ENCODE measurements at regions not wholly inside any gene's neighbourhood (a gene's known extent, or its start where the extent isn't known, plus 50 kb on each side); places are given as distances from the start of the nearest gene placed in this dataset.
"Not testable (repeated sequence)": the region's sequence is repeated elsewhere in the genome, so short reads cannot be mapped to it uniquely, and the experiment has no call there.

DNA sequence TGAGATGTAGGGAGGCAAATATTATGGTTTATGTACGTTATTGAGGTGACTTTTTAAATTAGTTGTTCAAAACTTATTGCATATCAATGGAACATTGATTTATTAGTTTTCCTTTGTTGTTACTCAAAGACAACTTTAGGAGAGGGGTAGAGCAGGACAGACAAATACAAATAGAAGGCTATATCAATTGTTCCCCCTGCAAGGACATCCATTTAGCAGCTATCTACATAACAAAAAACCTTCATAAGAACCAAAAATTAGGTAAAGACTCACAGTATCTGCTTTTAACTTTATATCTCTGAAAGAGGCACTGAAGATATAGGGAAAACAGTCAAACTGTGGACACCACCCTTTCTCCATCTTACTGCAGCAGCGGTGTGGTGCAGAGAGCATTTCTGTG, 958.8 kb downstream of the DIPK2A start:
- ATAC-seq (replicated peaks in 1 of 2) = no peak
- no peak overlapping the region for H3K27ac Mint-ChIP-seq
- no peak for DNase-seq
- peaks cover 2% of the 10 kb centered on the region in 2 donors for H3K9me3 Mint-ChIP-seq
- H3K36me3 Mint-ChIP-seq (ENCODE audit: insufficient read depth in 2 of 2) = no peaks in the 10 kb centered on the region
- no peaks in the 10 kb centered on the region for H3K4me1 Mint-ChIP-seq (ENCODE audit: low read depth)
- no peak overlapping the region for H3K4me3 Mint-ChIP-seq
- no peaks in the 10 kb centered on the region for H3K27me3 Mint-ChIP-seq (ENCODE audit: low read depth)

DNA sequence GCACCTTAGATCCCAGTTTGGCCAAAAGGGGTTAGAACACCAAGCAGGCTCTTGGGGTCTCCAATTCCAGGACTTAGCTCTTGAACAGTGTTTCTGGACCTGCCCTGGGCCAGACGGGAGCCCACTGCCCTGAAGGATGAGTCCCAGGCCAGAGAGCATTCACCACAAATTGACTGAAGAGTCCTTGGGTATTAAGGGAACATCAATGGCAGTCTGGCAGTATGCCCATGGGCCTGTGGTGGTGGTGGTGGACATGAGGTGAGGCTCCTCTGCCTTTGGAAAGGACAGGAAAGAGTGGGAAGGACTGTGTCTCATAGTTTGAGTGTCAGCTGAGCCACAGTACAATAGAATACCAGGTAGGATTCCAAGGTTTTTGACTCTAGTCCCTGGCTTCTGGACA, 960.0 kb downstream of the DIPK2A start:
- DNase-seq (no peak), ATAC-seq (replicated peaks in 1 of 2) (no peak)
- Mint-ChIP-seq H3K4me1 (ENCODE audit: low read depth) (no peaks in the 10 kb centered on the region), H3K27me3 (ENCODE audit: low read depth) (no peaks in the 10 kb centered on the region), H3K27ac (no peak overlapping the region), H3K36me3 (ENCODE audit: insufficient read depth in 2 of 2) (no peaks in the 10 kb centered on the region), H3K4me3 (no peak overlapping the region), H3K9me3 (peaks cover 4% of the 10 kb centered on the region in 2 donors)

DNA sequence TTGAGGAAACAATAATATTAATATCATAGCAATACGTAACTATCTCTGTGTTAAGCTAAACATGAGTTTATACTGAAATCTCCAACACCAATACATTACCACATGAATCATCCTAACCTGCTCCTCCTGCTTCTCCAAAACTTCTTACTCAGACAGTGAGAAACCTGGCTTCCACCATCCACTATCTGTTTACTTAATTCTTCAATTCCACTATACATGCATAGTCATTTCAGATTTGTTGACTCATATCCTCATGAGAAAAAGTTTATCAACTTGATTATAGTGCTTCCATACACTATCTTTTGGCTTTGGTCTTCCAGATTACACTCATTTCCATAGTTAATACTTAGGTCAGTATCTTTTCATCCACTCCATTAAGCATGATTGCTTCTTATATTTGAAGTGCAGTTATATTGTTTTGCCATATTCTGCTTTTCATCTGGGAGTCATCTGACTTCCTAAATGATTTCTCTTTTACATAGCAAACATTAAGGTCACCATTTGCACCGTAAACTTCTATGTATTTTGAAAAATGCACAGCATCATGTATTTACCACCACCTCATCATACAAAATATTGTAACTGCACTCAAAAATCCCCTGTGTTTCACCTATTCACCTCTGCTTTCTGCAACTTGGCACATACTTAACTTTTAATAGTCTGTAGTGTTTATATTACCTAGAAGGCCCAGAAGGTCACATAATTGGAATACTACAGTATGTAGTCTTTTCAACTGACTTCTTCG, 970.6 kb downstream of the DIPK2A start:
- H3K9me3 Mint-ChIP-seq = peaks cover 3 to 17% of the 10 kb centered on the region in 2 donors
- H3K4me1 Mint-ChIP-seq (ENCODE audit: low read depth) = no peaks in the 10 kb centered on the region
- ATAC-seq (replicated peaks in 1 of 2) (no peak), DNase-seq (no peak)
- H3K27ac Mint-ChIP-seq = no peak overlapping the region
- H3K4me3 Mint-ChIP-seq = no peak overlapping the region
- H3K27me3 Mint-ChIP-seq (ENCODE audit: low read depth) = no peaks in the 10 kb centered on the region
- H3K36me3 Mint-ChIP-seq (ENCODE audit: insufficient read depth in 2 of 2) = peaks cover 0 to 2% of the 10 kb centered on the region in 2 donors

DNA sequence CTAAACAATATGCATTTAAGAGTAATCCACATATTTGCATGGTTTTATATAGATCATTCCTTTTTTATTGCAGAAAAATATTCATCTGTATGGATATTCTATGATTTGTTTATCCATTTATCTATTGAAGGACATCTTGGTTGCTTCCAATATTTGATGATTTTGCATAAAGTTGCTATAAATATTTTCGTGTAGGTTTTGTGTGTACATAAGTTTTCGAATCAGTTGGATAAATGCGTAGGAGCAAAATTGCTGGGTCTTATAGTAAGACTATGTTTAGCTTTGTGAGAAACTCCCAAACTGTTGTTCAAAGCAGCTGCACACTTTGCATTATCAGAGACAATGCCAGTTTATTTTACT, 971.2 kb downstream of the DIPK2A start:
- Mint-ChIP-seq H3K27ac (no peak overlapping the region), H3K9me3 (peaks cover 3 to 17% of the 10 kb centered on the region in 2 donors), H3K36me3 (ENCODE audit: insufficient read depth in 2 of 2) (peaks cover 0 to 2% of the 10 kb centered on the region in 2 donors), H3K27me3 (ENCODE audit: low read depth) (no peaks in the 10 kb centered on the region), H3K4me1 (ENCODE audit: low read depth) (no peaks in the 10 kb centered on the region), H3K4me3 (no peak overlapping the region)
- ATAC-seq (replicated peaks in 1 of 2) = no peak
- no peak for DNase-seq

DNA sequence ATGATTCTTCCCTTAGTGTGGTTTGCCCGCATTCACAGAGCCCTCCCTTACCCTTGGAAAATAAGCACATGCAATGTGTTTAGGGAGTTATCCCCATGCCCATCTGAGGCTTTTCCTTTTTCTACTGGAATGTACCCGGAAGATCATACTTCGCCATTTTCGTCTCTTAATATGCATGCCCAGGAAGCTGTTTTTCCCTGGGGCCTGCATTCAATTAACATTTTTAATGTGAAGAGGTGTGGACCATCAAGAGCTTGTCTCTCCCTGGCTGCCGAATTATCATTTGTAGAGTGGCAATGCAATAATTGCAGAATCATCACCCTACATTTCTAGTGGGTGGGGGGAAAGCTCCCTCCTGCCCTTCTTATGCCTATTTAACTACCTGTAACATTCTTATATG, 976.3 kb downstream of the DIPK2A start:
- no peak for DNase-seq
- H3K9me3 Mint-ChIP-seq = peaks cover 3 to 13% of the 10 kb centered on the region in 2 donors
- H3K4me1 Mint-ChIP-seq (ENCODE audit: low read depth) = no peaks in the 10 kb centered on the region
- no peak overlapping the region for H3K4me3 Mint-ChIP-seq
- no peak overlapping the region for H3K27ac Mint-ChIP-seq
- no peak for ATAC-seq (replicated peaks in 1 of 2)
- H3K36me3 Mint-ChIP-seq (ENCODE audit: insufficient read depth in 2 of 2) = peaks cover 0 to 2% of the 10 kb centered on the region in 2 donors
- H3K27me3 Mint-ChIP-seq (ENCODE audit: low read depth) = no peaks in the 10 kb centered on the region

- Mint-ChIP-seq H3K9me3 (peaks cover 3 to 13% of the 10 kb centered on the region in 2 donors), H3K27ac (no peak overlapping the region), H3K27me3 (ENCODE audit: low read depth) (no peaks in the 10 kb centered on the region), H3K4me1 (ENCODE audit: low read depth) (no peaks in the 10 kb centered on the region), H3K36me3 (ENCODE audit: insufficient read depth in 2 of 2) (peaks cover 0 to 2% of the 10 kb centered on the region in 2 donors), H3K4me3 (no peak overlapping the region)
- no peak for DNase-seq
- ATAC-seq (replicated peaks in 1 of 2) = no peak
These were observed 977.1 kb downstream of the DIPK2A start for GRCh38 chr3:144948711-144949110.

GRCh38 chr3:144953959-144954358, 982.3 kb downstream of the DIPK2A start:
- DNase-seq (no peak), ATAC-seq (replicated peaks in 1 of 2) (no peak)
- no peaks in the 10 kb centered on the region for H3K4me1 Mint-ChIP-seq (ENCODE audit: low read depth)
- no peaks in the 10 kb centered on the region for H3K27me3 Mint-ChIP-seq (ENCODE audit: low read depth)
- peaks cover 1 to 3% of the 10 kb centered on the region in 2 donors for H3K9me3 Mint-ChIP-seq
- no peak overlapping the region for H3K27ac Mint-ChIP-seq
- no peak overlapping the region for H3K4me3 Mint-ChIP-seq
- H3K36me3 Mint-ChIP-seq (ENCODE audit: insufficient read depth in 2 of 2) = no peaks in the 10 kb centered on the region

DNA sequence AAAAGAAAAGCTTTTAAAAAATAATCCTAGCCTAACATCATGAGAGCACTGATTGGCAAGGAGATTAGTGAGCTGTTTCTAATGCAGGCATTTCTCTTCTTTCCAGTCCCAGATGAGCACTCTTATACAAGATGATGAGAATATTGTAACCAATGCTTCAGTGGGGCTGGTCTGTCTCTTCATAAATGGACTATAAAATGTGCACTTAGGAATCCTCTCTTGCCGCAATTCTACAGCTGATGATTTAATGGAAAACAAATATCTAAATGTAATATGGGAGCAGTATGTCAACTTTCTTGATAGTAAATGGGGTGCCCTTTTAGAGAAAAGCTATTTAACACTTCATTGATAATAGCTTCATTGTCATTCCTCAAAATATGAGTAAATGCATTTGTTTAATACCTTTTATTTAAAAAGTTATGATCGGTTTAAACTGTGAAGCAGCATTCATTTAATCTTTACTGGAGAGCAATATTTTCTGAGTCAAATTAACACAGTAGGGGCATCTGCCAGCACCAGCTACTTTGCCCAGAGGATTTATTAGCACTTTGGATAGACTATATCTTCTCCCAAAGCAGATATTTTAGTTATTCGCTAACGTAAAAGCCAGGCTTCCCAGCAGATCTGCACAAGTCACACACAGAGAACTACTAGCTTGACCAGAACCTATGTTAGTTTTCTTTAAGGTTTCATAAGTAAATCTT, 985.9 kb downstream of the DIPK2A start:
- H3K36me3 Mint-ChIP-seq (ENCODE audit: insufficient read depth in 2 of 2) = no peaks in the 10 kb centered on the region

DNA sequence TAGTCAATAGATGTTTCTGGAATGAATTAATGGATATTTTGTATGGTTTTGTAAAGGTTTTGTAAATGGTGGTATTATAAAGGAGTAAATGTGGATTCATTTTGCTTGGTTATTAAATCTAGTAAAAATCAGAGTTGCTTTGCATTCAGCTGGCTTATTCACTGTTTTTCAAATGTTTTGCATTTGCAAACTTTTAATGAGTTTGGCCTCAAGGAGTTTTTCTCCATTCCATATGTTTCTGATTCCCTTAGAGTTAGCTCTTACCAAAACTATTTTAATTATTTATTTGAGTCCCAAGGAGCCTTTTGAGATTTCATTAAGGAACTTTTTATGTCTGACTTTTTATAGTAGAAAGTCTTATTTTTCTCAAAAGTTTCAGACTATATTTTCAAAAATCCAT, 992.2 kb downstream of the DIPK2A start:
- no peaks in the 10 kb centered on the region for H3K36me3 Mint-ChIP-seq (ENCODE audit: insufficient read depth in 2 of 2)
- no peaks in the 10 kb centered on the region for H3K4me1 Mint-ChIP-seq (ENCODE audit: low read depth)
- no peaks in the 10 kb centered on the region for H3K27me3 Mint-ChIP-seq (ENCODE audit: low read depth)
- DNase-seq (no peak), ATAC-seq (replicated peaks in 1 of 2) (no peak)
- H3K4me3 Mint-ChIP-seq = no peak overlapping the region
- H3K9me3 Mint-ChIP-seq = peaks cover 5 to 7% of the 10 kb centered on the region in 2 donors
- H3K27ac Mint-ChIP-seq = no peak overlapping the region

More for the DNA sequence above, 985.9 kb downstream of the DIPK2A start:
- peaks cover 7 to 9% of the 10 kb centered on the region in 2 donors for H3K9me3 Mint-ChIP-seq
- no peaks in the 10 kb centered on the region for H3K27me3 Mint-ChIP-seq (ENCODE audit: low read depth)
- ATAC-seq (replicated peaks in 1 of 2) (no peak), DNase-seq (no peak)
- no peaks in the 10 kb centered on the region for H3K4me1 Mint-ChIP-seq (ENCODE audit: low read depth)
- no peak overlapping the region for H3K27ac Mint-ChIP-seq
- H3K4me3 Mint-ChIP-seq = no peak overlapping the region

- no peaks in the 10 kb centered on the region for H3K27me3 Mint-ChIP-seq (ENCODE audit: low read depth)
- H3K4me1 Mint-ChIP-seq (ENCODE audit: low read depth) = no peaks in the 10 kb centered on the region
- DNase-seq (no peak), ATAC-seq (replicated peaks in 1 of 2) (no peak)
- no peaks in the 10 kb centered on the region for H3K36me3 Mint-ChIP-seq (ENCODE audit: insufficient read depth in 2 of 2)
- H3K4me3 Mint-ChIP-seq = no peak overlapping the region
- H3K27ac Mint-ChIP-seq = no peak overlapping the region
- H3K9me3 Mint-ChIP-seq = peaks cover 5 to 8% of the 10 kb centered on the region in 2 donors
These were observed 994.9 kb downstream of the DIPK2A start for GRCh38 chr3:144966560-144966959.

DNA sequence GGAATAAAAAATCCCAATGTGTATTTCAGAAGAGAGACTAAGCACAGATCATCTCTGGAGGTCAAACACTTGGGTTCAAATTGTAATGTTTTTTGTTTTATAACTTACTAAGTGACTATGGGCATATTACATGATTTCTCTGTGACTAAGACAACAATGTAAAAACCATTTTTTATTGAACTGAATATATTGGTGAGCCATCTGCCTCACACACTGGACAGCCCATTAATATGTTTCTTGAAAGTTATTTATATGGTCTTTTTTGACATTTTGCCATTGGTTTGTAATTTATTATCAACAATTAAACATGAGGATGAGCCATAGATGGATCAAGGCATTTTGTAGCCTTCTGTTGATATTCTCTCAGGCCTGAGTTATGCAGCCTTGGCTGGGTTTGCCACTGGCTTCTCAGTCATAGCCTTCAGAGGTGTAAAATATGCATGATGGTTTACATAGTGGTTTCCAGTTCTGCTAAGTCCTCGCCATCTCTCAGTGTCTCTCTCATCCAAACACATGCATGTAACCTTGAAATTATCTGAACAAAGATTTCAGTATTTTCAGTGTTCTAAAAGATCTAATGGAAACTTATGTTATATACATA, 997.2 kb downstream of the DIPK2A start:
- Mint-ChIP-seq H3K9me3 (peaks cover 3 to 4% of the 10 kb centered on the region in 2 donors), H3K4me3 (no peak overlapping the region), H3K36me3 (ENCODE audit: insufficient read depth in 2 of 2) (no peaks in the 10 kb centered on the region), H3K27ac (no peak overlapping the region), H3K27me3 (ENCODE audit: low read depth) (no peaks in the 10 kb centered on the region), H3K4me1 (ENCODE audit: low read depth) (no peaks in the 10 kb centered on the region)
- no peak for ATAC-seq (replicated peaks in 1 of 2)
- DNase-seq = no peak

DNA sequence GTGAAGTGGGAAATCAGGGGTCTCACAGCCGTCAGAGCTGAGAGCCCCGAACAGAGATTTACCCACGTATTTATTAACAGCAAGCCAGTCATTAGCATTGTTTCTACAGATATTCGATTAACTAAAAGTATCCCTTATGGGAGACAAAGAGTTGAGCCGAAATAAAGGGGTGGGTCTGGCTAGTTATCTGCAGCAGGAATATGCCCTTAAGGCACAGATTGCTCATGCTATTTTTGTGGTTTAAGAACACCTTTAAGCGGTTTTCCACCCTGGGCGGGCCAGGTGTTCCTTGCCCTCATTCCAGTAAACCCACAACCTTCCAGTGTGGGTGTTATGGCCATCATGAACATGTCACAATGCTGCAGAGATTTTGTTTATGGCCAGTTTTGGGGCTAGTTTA, 1012.9 kb downstream of the DIPK2A start:
- H3K4me1 Mint-ChIP-seq (ENCODE audit: low read depth); DNase-seq; H3K27ac Mint-ChIP-seq; H3K9me3 Mint-ChIP-seq; H3K27me3 Mint-ChIP-seq (ENCODE audit: low read depth); H3K4me3 Mint-ChIP-seq; H3K36me3 Mint-ChIP-seq (ENCODE audit: insufficient read depth in 2 of 2); ATAC-seq (replicated peaks in 1 of 2): not testable (repeated sequence)

GRCh38 chr3:144989807-144990206, 1018.2 kb downstream of the DIPK2A start:
- ATAC-seq (replicated peaks in 1 of 2) = no peak
- Mint-ChIP-seq H3K36me3 (ENCODE audit: insufficient read depth in 2 of 2) (peaks cover 0 to 2% of the 10 kb centered on the region in 2 donors), H3K4me3 (no peak overlapping the region), H3K27me3 (ENCODE audit: low read depth) (no peaks in the 10 kb centered on the region), H3K4me1 (ENCODE audit: low read depth) (no peaks in the 10 kb centered on the region), H3K27ac (no peak overlapping the region), H3K9me3 (peaks cover 0 to 5% of the 10 kb centered on the region in 2 donors)
- DNase-seq = no peak

Data from activated T-cell treated with anti-CD3 and anti-CD28 coated beads, Interleukin-2, amount 50 U/mL, for 72 hours (primary cell).